ACC112 (cell line): ENCODE measurements at regions not wholly inside any gene's neighbourhood (a gene's known extent, or its start where the extent isn't known, plus 50 kb on each side); places are given as distances from the start of the nearest gene placed in this dataset.
"Not testable (repeated sequence)": the region's sequence is repeated elsewhere in the genome, so short reads cannot be mapped to it uniquely, and the experiment has no call there.

Source experiments
- H2AFZ ChIP-seq: fragments of 200-600 bp; sonication (generic); one replicate; pipeline ENCODE4 v1.6.0; 2017; ENCODE audit warnings: antibody characterized with exemption, low read length; ENCODE audit not compliant: unreplicated experiment
- H3K27ac ChIP-seq: fragments of 200-600 bp; sonication (generic); 2 replicates; pipeline ENCODE4 v1.5.1; 2014; ENCODE audit warnings: low read depth, mild to moderate bottlenecking, antibody characterized with exemption, low read length, moderate library complexity
- H3K27me3 ChIP-seq: fragments of 200-600 bp; sonication (generic); 2 replicates; pipeline ENCODE4 v1.6.1; 2014; ENCODE audit warnings: mild to moderate bottlenecking, antibody characterized with exemption, low read length, moderate library complexity, mixed read lengths; ENCODE audit not compliant: insufficient read depth
- H3K36me3 ChIP-seq: fragments of 200-600 bp; sonication (generic); 2 replicates; pipeline ENCODE4 v1.6.1; 2016; ENCODE audit warnings: mild to moderate bottlenecking, antibody characterized with exemption, low read length, moderate library complexity, mixed read lengths; ENCODE audit not compliant: insufficient read depth
- H3K4me1 ChIP-seq: fragments of 200-600 bp; sonication (generic); one replicate; pipeline ENCODE4 v1.6.1; 2016; ENCODE audit warnings: low read length, mixed read lengths; ENCODE audit not compliant: insufficient read depth, unreplicated experiment, control insufficient read depth
- H3K4me3 ChIP-seq: fragments of 200-600 bp; sonication (generic); 2 replicates; pipeline ENCODE4 v1.5.1; 2014; ENCODE audit warnings: mild to moderate bottlenecking, low read depth, low read length
- H3K79me2 ChIP-seq: fragments of 200-600 bp; sonication (generic); one replicate; pipeline ENCODE4 v1.6.0; 2016; ENCODE audit warnings: low read length; ENCODE audit not compliant: control insufficient read depth, unreplicated experiment, insufficient read depth

DNA sequence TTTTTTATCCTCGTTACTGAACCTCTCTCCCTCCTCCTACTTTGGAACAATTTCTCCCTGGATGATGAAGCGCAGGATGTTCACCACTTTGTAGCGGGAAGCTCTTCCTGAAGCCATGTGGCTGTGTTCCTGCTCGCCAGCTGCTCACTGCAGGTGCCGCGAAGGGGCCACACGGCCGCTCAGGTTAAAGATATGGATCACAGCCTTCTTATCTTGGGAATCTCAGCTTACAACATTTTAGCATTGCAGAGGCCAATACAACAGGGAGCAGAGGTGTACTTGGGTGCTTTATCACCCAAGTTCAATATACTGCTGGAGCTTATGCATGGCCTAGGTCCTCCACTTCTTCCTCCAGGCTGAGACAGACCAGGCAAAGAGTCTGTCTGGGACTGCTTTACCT is 201.2 kb upstream of the G2E3 start:
- Histone ChIP-seq H3K27ac (no peak overlapping the region), H2AFZ (no peak overlapping the region), H3K4me3 (no peak overlapping the region), H3K27me3 (peaks cover 27% of the 10 kb centered on the region; the same call in 1 of the 2 replicates), H3K79me2 (no peaks in the 10 kb centered on the region), H3K4me1 (no peaks in the 10 kb centered on the region), H3K36me3 (no peaks in the 10 kb centered on the region)

GRCh38 chr14:30362369-30363218 is 196.4 kb upstream of the G2E3 start:
- Histone ChIP-seq H3K27me3 (0 out of 2 replicates have a peak, but pooled peaks cover 12% of the 10 kb centered on the region), H3K79me2 (no peaks in the 10 kb centered on the region), H3K4me3 (no peak overlapping the region), H3K36me3 (no peaks in the 10 kb centered on the region), H2AFZ (no peak overlapping the region), H3K4me1 (no peaks in the 10 kb centered on the region), H3K27ac (no peak overlapping the region)

DNA sequence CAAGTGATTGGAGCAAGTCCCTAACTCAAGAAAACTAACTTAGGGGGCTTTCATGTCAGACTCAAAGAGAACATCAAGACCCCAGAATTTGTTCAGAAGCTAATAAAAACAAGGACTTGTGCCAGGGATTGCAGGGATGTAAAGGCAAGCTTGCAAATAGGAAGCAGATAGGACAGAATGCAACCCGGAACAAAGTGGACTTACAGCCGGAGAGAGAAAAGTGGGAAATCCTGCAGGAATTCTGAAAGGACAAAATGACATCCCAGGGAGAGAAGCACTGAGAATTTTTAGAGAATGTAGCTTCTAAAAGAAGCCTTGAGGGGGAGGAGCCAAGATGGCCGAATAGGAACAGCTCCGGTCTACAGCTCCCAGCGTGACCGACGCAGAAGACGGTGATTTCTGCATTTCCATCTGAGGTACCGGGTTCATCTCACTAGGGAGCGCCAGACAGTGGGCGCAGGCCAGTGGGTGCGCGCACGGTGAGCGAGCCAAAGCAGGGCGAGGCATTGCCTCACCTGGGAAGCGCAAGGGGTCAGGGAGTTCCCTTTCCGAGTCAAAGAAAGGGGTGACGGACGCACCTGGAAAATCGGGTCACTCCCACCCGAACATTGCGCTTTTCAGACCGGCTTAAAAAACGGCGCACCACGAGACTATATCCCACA is 195.6 kb upstream of the G2E3 start:
- H3K79me2 ChIP-seq, H3K4me1 ChIP-seq, H3K36me3 ChIP-seq, H3K27ac ChIP-seq, H2AFZ ChIP-seq, H3K4me3 ChIP-seq: not testable (repeated sequence)
- H3K27me3 ChIP-seq = 0 out of 2 replicates have a peak, but pooled peaks cover 12% of the 10 kb centered on the region

DNA sequence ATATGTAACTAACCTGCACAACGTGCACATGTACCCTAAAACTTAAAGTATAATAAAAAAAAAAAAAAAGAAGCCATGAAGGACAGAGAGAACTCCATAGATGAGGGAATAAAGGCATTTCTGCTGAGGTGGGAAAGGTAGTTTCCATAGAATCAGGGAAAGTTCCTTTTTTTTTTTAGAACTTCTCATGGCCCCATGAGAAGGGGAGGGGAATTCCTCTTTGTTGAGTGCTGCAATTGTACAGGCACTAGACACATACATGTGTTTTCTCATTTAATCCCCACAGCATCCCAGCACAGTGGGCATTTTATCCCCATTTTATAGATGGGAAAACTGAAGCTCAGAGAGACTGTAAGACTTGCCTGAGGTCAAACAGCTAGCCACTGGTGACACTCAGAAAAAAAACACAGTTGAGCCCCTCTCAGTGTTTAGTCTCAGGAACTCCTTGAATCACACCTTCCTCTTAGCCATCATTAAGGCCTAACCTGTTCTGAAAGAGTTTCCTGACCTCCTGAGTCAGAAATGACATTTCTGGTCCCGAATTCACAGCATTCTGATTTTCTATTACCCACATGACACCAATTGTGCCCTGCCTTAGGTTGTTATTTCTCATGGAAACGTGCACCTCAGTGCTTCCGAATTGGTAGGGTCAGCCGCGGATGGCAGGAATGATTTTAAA is 189.3 kb upstream of the G2E3 start:
- Histone ChIP-seq H3K4me1 (no peaks in the 10 kb centered on the region), H2AFZ (no peak overlapping the region), H3K27ac (no peak overlapping the region), H3K27me3 (peaks cover 12% of the 10 kb centered on the region), H3K36me3 (no peaks in the 10 kb centered on the region), H3K79me2 (no peaks in the 10 kb centered on the region), H3K4me3 (no peak overlapping the region)

- Histone ChIP-seq H3K4me3 (no peak overlapping the region), H3K27me3 (peaks cover 20% of the 10 kb centered on the region), H3K36me3 (no peaks in the 10 kb centered on the region), H2AFZ (no peak overlapping the region), H3K27ac (no peak overlapping the region), H3K79me2 (no peaks in the 10 kb centered on the region), H3K4me1 (no peaks in the 10 kb centered on the region)
Observed at GRCh38 chr14:30373053-30373452, 185.9 kb upstream of the G2E3 start.

DNA sequence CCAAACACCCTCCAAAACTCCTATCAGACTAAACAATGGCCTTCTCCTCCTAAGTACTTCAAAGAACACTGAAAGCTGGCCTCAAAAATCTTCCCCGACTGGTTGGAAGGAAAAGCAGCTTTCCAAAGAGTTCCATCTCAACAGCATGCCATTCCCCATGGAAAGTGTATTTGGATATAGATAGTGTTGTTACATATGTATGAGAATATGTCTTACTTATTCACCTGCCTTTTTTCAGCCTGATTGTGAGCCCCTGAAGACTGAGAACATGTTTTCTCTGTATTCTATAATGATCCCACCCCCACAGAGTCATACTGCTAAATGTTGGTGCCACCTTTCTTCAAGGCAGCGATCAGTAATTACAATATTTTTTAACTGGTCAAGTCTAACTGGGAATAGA is 185.4 kb upstream of the G2E3 start:
- Histone ChIP-seq H3K27ac (no peak overlapping the region), H3K27me3 (peaks cover 22% of the 10 kb centered on the region), H3K4me3 (no peak overlapping the region), H3K36me3 (no peaks in the 10 kb centered on the region), H3K79me2 (no peaks in the 10 kb centered on the region), H3K4me1 (no peaks in the 10 kb centered on the region), H2AFZ (no peak overlapping the region)

- no peaks in the 10 kb centered on the region for H3K36me3 ChIP-seq
- no peaks in the 10 kb centered on the region for H3K4me1 ChIP-seq
- H3K4me3 ChIP-seq = no peak overlapping the region
Observed at GRCh38 chr14:30375296-30375892, 183.6 kb upstream of the G2E3 start.

DNA sequence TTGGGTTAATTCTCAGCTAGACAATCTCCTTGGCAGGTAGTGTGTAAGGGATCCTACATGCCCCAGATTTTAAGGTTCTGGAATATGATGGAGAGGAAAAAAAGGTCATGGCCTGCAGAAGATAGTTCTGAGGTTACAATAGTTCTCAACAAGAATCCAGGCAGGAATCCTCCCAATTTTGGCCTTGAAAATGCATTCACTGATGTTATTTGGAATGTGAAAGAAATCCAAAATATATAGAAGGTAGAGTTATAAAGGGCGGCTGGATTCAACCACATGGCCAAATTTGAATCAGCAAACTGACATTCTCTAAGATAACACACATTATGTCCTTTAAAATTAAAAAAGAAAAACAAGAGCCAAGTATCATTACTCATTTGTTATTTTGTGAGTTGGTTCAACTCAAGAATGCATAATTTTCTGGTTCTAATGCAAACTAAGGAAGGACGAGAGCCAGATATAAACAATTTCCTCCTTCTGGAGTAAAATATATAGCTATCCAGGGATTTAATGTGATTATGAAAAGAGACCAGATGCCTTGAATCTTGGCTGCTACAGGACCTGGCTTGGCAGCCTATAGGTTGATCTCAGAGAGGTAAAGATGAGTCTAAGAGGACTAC is 177.0 kb upstream of the G2E3 start:
- Histone ChIP-seq H3K4me1 (peaks cover 3% of the 10 kb centered on the region), H2AFZ (no peak overlapping the region), H3K79me2 (no peaks in the 10 kb centered on the region), H3K4me3 (no peak overlapping the region), H3K27me3 (peaks cover 21% of the 10 kb centered on the region), H3K27ac (no peak overlapping the region), H3K36me3 (no peaks in the 10 kb centered on the region)

More at GRCh38 chr14:30375296-30375892, 183.6 kb upstream of the G2E3 start:
- H2AFZ ChIP-seq = no peak overlapping the region
- H3K79me2 ChIP-seq = no peaks in the 10 kb centered on the region
- peaks cover 30% of the 10 kb centered on the region for H3K27me3 ChIP-seq
- no peak overlapping the region for H3K27ac ChIP-seq

- H2AFZ ChIP-seq = no peak overlapping the region
- H3K27ac ChIP-seq = no peak overlapping the region
- H3K79me2 ChIP-seq = no peaks in the 10 kb centered on the region
- peaks cover 12% of the 10 kb centered on the region for H3K4me1 ChIP-seq
- no peak overlapping the region for H3K4me3 ChIP-seq
- peaks cover 6% of the 10 kb centered on the region; the same call in 1 of the 2 replicates for H3K27me3 ChIP-seq
- H3K36me3 ChIP-seq = no peaks in the 10 kb centered on the region
Observed at GRCh38 chr14:30385925-30386324, 173.0 kb upstream of the G2E3 start.

DNA sequence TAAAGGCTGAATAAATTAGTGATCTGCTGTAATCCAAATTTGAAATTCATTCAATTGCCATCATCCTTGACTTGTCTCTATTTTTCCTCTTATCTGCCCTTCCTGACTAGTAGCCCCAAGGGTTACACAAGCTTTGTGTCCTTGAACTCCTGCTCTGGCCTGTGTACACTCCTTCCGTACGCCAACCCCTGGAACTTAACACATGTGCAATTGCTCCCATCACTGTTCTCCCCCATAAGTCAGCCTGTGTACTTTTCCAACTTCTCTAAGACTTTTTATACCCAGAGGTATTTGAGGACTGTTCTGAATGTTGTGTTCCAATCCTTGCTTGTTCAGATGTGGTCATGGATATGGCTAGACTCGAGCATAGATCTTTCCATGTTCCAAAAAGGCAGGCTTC is 171.1 kb upstream of the G2E3 start:
- H3K4me3 ChIP-seq = no peak overlapping the region
- H2AFZ ChIP-seq = no peak overlapping the region

More for the DNA sequence above, 171.1 kb upstream of the G2E3 start:
- H3K79me2 ChIP-seq = no peaks in the 10 kb centered on the region
- no peak overlapping the region for H3K27ac ChIP-seq
- H3K4me1 ChIP-seq = peaks cover 9% of the 10 kb centered on the region
- no peaks in the 10 kb centered on the region for H3K36me3 ChIP-seq
- H3K27me3 ChIP-seq = peaks cover 6% of the 10 kb centered on the region; the same call in 1 of the 2 replicates
